Endothelial cell of umbilical vein (primary cell): ENCODE measurements at regions not wholly inside any gene's neighbourhood (a gene's known extent, or its start where the extent isn't known, plus 50 kb on each side); places are given as distances from the start of the nearest gene placed in this dataset.

Source experiments
- BruUV-seq: library from RNA; stranded (reverse); fragments of 400-500 nt; replicated peaks from 2 replicates; lab custom pipeline; 2021; lab: Mats Ljungman, UMichigan
- CTCF ChIA-PET: fragments of 300-600, 350-600 bp; sonication (Branson Sonifier 250); formaldehyde crosslinking; loops from one replicate; lab custom pipeline; 2021; ENCODE audit warnings: antibody characterized with exemption, inconsistent platforms; lab: Charles Lee
- POLR2A ChIA-PET: fragments of 300-600, 350-600 bp; sonication (Branson Sonifier 250); formaldehyde crosslinking; loops from one replicate; lab custom pipeline; 2021; ENCODE audit warnings: antibody characterized with exemption, inconsistent platforms; lab: Charles Lee
- DNase-seq: peaks from one replicate; pipeline ENCODE4 v3.0.0-alpha.2; 2011; ENCODE audit warnings: low read depth, low spot score
- FAIRE-seq: peaks from 2 replicates; lab custom pipeline; 2011; peaks lifted over from hg19 to GRCh38; lab: Jason Lieb, UNC
- H2AFZ ChIP-seq: 2 replicates; pipeline ENCODE4 v1.6.0; 2012; ENCODE audit warnings: low read depth, low read length, control low read depth, inconsistent platforms
- H3K27ac ChIP-seq: 2 replicates; pipeline ENCODE4 v1.5.1; 2011; ENCODE audit warnings: low read depth, mild to moderate bottlenecking, control low read depth, low read length, moderate library complexity; ENCODE audit not compliant: insufficient read depth
- H3K27me3 ChIP-seq, 2 experiments: 2 replicates each; pipeline versions ENCODE4 v1.6.0 to v1.6.1; 2011; ENCODE audit warnings: low read length in 2 of 2, mixed read lengths in 1 of 2; ENCODE audit not compliant: control insufficient read depth in 2 of 2, insufficient read depth in 2 of 2
- H3K36me3 ChIP-seq, 2 experiments: 2 replicates in 1 of 2; 3 replicates in 1 of 2; pipeline ENCODE4 v1.5.1; 2011; ENCODE audit warnings: low read length in 2 of 2, mild to moderate bottlenecking in 1 of 2, moderate library complexity in 1 of 2; ENCODE audit not compliant: control insufficient read depth in 2 of 2, insufficient read depth in 2 of 2; ENCODE audit errors: extremely low read depth in 1 of 2
- H3K4me1 ChIP-seq: 3 replicates; pipeline ENCODE4 v1.5.1; 2011; ENCODE audit warnings: mild to moderate bottlenecking, low read length; ENCODE audit not compliant: control insufficient read depth, insufficient read depth; ENCODE audit errors: extremely low read depth
- H3K4me2 ChIP-seq: 2 replicates; pipeline ENCODE4 v1.6.1; 2011; ENCODE audit warnings: low read length, control low read depth, mixed read lengths; ENCODE audit not compliant: insufficient read depth
- H3K4me3 ChIP-seq, 3 experiments: fragments of 200-600 bp in 1 of 3; sonication (generic), shearing (Covaris generic) in 1 of 3; replicated peaks in 1 of 3; 2 replicates each; pipeline ENCODE4 v1.5.1; 2011 to 2016; ENCODE audit warnings: control low read depth in 3 of 3, low read length in 3 of 3, mild to moderate bottlenecking in 2 of 3, inconsistent platforms in 1 of 3, low read depth in 1 of 3, moderate library complexity in 1 of 3; ENCODE audit not compliant: insufficient read depth in 1 of 3
- H3K79me2 ChIP-seq: 2 replicates; pipeline ENCODE4 v1.6.0; 2012; ENCODE audit warnings: low read length, inconsistent platforms; ENCODE audit not compliant: control insufficient read depth, insufficient read depth
- H3K9ac ChIP-seq: replicated peaks from 2 replicates; pipeline ENCODE3; 2011; ENCODE audit warnings: low read length, control low read depth; ENCODE audit not compliant: insufficient read depth; ENCODE audit errors: extremely low read depth
- H3K9me1 ChIP-seq: replicated peaks from 3 replicates; pipeline ENCODE4 v1.6.0; 2011; ENCODE audit warnings: mild to moderate bottlenecking, low read length; ENCODE audit not compliant: control insufficient read depth, insufficient read depth; ENCODE audit errors: extremely low read depth
- H3K9me3 ChIP-seq: replicated peaks from 2 replicates; pipeline ENCODE4 v1.5.1; 2012; ENCODE audit warnings: low read length, inconsistent platforms; ENCODE audit not compliant: control insufficient read depth, insufficient read depth
- H4K20me1 ChIP-seq: replicated peaks from 2 replicates; pipeline ENCODE3; 2011; ENCODE audit warnings: mild to moderate bottlenecking, low read length; ENCODE audit not compliant: control insufficient read depth, insufficient read depth; ENCODE audit errors: extremely low read depth
- EZH2 ChIP-seq: IDR thresholded peaks from 2 replicates; pipeline ENCODE4 v1.6.1; 2012; ENCODE audit warnings: borderline replicate concordance, low read depth, mild to moderate bottlenecking, moderate library complexity, low read length, inconsistent platforms; ENCODE audit not compliant: severe bottlenecking
- FOS ChIP-seq: IDR thresholded peaks from 2 replicates; pipeline ENCODE4 v1.6.1; 2011; ENCODE audit warnings: mild to moderate bottlenecking, low read length, moderate library complexity, borderline replicate concordance; ENCODE audit not compliant: insufficient read depth
- GATA2 ChIP-seq: IDR thresholded peaks from 2 replicates; pipeline ENCODE4 v1.7.0; 2011; ENCODE audit warnings: low read depth, mild to moderate bottlenecking, moderate library complexity, mixed read lengths, low read length; ENCODE audit not compliant: insufficient read length, insufficient read depth
- JUN ChIP-seq: IDR thresholded peaks from 2 replicates; pipeline ENCODE4 v1.6.1; 2011; ENCODE audit warnings: borderline replicate concordance, low read depth; ENCODE audit not compliant: insufficient read length, insufficient read depth
- MYC ChIP-seq: IDR thresholded peaks from one replicate; pipeline ENCODE4 v1.6.1; 2011; ENCODE audit warnings: mild to moderate bottlenecking, low read depth, low read length
- POLR2A ChIP-seq: IDR thresholded peaks from 2 replicates; pipeline ENCODE4 v1.6.1; 2012; ENCODE audit warnings: low read depth, mild to moderate bottlenecking, control low read depth, low read length
- POLR2AphosphoS5 ChIP-seq: IDR thresholded peaks from 2 replicates; pipeline ENCODE4 v1.6.1; 2012; ENCODE audit warnings: low read depth, mild to moderate bottlenecking, control low read depth, low read length, moderate library complexity; ENCODE audit not compliant: insufficient read depth
- dilution Hi-C: fragments of 300-500 bp; cut with MboI; formaldehyde crosslinking; loops from one replicate; pipeline ENCODE4 v1.15.0; 2019; ENCODE audit warnings: low sequenced_read_pairs; ENCODE audit not compliant: extremely low pct_ligation_motif_present
- intact Hi-C: fragments of 100-400 bp; cut with micrococcal nuclease; formaldehyde crosslinking; loops from one replicate; pipeline ENCODE4 v1.10.0; 2022
- TF ChIP-seq, protein P1 (sequence below): IDR thresholded peaks from 2 replicates; pipeline ENCODE4 v1.6.1; 2011; ENCODE audit not compliant: insufficient read depth, insufficient read length
- TF ChIP-seq, protein P2 (sequence below), 2 donors: IDR thresholded peaks; 1 replicate in 1 of 2; 2 replicates in 1 of 2; pipeline ENCODE4 v1.5.1; 2011; ENCODE audit warnings: low read length in 2 of 2, mild to moderate bottlenecking in 2 of 2, moderate library complexity in 2 of 2, control low read depth in 1 of 2, inconsistent platforms in 1 of 2, low read depth in 1 of 2; ENCODE audit not compliant: insufficient read depth in 1 of 2; ENCODE audit errors: extremely low read depth in 1 of 2

DNA sequence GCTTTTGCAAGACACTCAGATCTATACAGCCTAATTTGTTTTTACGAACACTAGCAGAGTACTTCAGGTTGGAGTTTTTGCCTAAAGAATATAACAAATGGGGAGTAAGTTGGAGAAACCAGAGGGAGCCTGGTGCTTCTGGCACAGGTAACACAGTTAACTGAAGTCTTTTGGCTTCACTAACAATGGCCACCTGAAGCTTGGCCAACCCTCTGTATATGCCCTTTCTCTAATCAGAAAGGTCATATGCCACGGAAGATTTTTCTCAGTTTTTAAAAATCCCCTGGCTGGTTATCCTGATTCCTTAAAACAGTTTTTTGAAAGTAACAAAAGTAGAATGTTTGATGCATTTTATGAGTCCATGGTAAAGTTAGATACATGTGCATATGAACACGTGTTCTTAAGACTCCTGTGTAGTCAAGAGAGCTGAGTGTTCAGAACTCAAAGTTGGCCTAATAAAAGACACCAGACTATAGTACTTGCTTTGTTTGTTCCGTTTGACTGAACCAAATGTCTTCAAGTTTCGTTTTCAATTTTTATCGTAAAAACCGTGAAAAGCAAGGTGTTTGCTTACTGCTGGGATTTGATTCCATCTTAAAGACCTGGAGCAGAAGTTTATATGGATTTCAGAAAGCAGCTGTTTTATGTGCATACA, 137.5 kb downstream of the KCNRG start:
- Histone ChIP-seq H3K4me3 (no peak overlapping the region), H3K9ac (no peak overlapping the region), H3K4me2 (no peak overlapping the region), H3K27me3 (no peaks in the 10 kb centered on the region), H3K9me3 (no peaks in the 10 kb centered on the region), H3K9me1 (no peaks in the 10 kb centered on the region), H4K20me1 (no peaks in the 10 kb centered on the region), H3K79me2 (no peaks in the 10 kb centered on the region), H3K36me3 (no peaks in the 10 kb centered on the region), H3K27ac (no peak overlapping the region), H3K4me1 (peaks cover 2% of the 10 kb centered on the region), H2AFZ (no peak overlapping the region)
- dilution Hi-C loops = no loop called here
- DNase-seq (no peak), FAIRE-seq (no peak)
- BruUV-seq = no TSS peak
- ChIA-PET CTCF (interaction anchor here (1.1 kb wide), 1 partner anchor 18 kb away, joined by 4 read pairs; no protein-coding TSS in a partner anchor), POLR2A (no interaction called here)
- TF ChIP-seq POLR2AphosphoS5 (no peak), JUN (no peak), FOS (no peak), MYC (no peak), POLR2A (no peak), GATA2 (no peak), EZH2 (no peak)
- TF ChIP-seq, protein P1, sequence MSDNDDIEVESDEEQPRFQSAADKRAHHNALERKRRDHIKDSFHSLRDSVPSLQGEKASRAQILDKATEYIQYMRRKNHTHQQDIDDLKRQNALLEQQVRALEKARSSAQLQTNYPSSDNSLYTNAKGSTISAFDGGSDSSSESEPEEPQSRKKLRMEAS = no peak
- TF ChIP-seq, protein P2, sequence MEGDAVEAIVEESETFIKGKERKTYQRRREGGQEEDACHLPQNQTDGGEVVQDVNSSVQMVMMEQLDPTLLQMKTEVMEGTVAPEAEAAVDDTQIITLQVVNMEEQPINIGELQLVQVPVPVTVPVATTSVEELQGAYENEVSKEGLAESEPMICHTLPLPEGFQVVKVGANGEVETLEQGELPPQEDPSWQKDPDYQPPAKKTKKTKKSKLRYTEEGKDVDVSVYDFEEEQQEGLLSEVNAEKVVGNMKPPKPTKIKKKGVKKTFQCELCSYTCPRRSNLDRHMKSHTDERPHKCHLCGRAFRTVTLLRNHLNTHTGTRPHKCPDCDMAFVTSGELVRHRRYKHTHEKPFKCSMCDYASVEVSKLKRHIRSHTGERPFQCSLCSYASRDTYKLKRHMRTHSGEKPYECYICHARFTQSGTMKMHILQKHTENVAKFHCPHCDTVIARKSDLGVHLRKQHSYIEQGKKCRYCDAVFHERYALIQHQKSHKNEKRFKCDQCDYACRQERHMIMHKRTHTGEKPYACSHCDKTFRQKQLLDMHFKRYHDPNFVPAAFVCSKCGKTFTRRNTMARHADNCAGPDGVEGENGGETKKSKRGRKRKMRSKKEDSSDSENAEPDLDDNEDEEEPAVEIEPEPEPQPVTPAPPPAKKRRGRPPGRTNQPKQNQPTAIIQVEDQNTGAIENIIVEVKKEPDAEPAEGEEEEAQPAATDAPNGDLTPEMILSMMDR (IDR thresholded peaks at IDR 0.05; ENCODE audit: extremely low read depth in 1 of 2, insufficient read depth in 1 of 2, low read depth in 1 of 2, low read length in 2 of 2) = no peak
- intact Hi-C loops = no loop called here
